Adrenal gland (tissue), 5 donors: ENCODE measurements at regions not wholly inside any gene's neighbourhood (a gene's known extent, or its start where the extent isn't known, plus 50 kb on each side); places are given as distances from the start of the nearest gene placed in this dataset.

Experiments used
- CTCF ChIP-seq, 6 experiments: fragments of 450-650 bp in 4 of 6; fragments of 200-600 bp in 2 of 6; sonication (generic) in 1 of 6; IDR thresholded peaks; 1 replicate in 5 of 6; 2 replicates in 1 of 6; pipeline versions ENCODE4 v1.5.1 to v1.8.0; 2016 to 2021; ENCODE audit warnings: antibody characterized with exemption in 6 of 6, mild to moderate bottlenecking in 2 of 6, moderate library complexity in 1 of 6
- POLR2A ChIP-seq, 2 donors: fragments of 450-650 bp; IDR thresholded peaks; one replicate each; pipeline ENCODE4 v1.6.1; 2017; ENCODE audit warnings: antibody characterized with exemption in 2 of 2, mild to moderate bottlenecking in 2 of 2, moderate library complexity in 1 of 2
- donor health status: DM: no; HTN: no; CAD: no.

GRCh38 chr16:86095906-86096485 lies 197.0 kb downstream of the IRF8 start:
- TF ChIP-seq POLR2A (IDR thresholded peaks at IDR 0.05) (no peak), CTCF (IDR thresholded peaks at IDR 0.05) (no peak)
